Skin epidermis (tissue), 12 donors: ENCODE measurements at regions not wholly inside any gene's neighbourhood (a gene's known extent, or its start where the extent isn't known, plus 50 kb on each side); places are given as distances from the start of the nearest gene placed in this dataset.
A peak's percentile ranks its signal among the peaks of the same experiment; 100 is the strongest.

ENCODE experiments used
- H3K27ac ChIP-seq, 21 experiments: fragments of 200-600 bp; sonication (generic) in 11 of 21; one replicate each; pipeline ENCODE4 v1.5.0; 2020; ENCODE audit warnings: mild to moderate bottlenecking in 3 of 21, inconsistent platforms in 2 of 21, moderate library complexity in 2 of 21
- H3K4me3 ChIP-seq, 7 experiments: fragments of 200-600 bp; sonication (generic) in 2 of 7; one replicate each; pipeline ENCODE4 v1.5.0; 2020; ENCODE audit warnings: inconsistent platforms in 2 of 7, mild to moderate bottlenecking in 2 of 7, moderate library complexity in 1 of 7

DNA sequence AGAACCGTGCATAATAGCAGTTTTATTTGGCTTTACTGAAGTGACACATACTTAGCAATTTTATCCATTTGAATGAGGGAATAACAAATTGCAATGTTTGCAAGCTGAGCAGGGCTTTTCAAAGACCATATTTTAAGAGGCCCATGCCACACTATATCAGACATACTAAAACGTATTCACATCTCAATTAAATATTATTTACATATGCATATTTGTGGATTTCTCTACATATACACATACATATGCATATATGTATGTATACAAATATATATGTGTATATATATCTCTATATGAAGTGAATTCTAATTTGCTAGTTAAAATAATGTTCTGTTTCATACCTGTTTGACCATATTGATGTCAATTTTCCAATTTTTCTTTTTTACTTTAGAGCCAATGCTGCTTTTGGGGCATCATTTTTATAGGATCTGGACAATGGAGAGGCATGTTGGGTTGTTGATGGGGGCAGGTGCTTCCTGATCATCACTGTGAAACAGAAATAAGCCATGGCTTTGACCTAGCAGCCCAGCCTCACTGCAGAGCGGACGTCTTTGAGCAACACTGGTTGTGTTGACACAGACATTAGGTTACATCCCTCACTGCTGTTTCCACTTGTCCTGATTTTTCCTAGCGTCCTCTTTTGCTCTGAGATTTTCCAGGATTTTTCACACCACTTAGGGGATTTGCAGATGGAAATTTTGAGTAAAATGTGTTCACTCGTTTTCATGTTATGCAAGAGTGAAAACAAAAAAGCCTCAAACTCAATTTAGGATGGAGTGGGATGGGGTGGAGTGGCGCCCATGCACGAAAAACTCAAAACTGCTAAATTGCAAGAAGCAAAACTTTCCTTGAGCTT, 56.9 kb downstream of the RDH14 start:
- Histone ChIP-seq H3K27ac (no peak overlapping the region), H3K4me3 (no peak overlapping the region)

GRCh38 chr2:18502142-18502541, 58.3 kb downstream of the RDH14 start:
- no peak overlapping the region for H3K4me3 ChIP-seq
- H3K27ac ChIP-seq: no peak overlapping the region

GRCh38 chr2:18501729-18502128, 58.7 kb downstream of the RDH14 start:
- no peak overlapping the region for H3K4me3 ChIP-seq
- H3K27ac ChIP-seq: no peak overlapping the region

DNA sequence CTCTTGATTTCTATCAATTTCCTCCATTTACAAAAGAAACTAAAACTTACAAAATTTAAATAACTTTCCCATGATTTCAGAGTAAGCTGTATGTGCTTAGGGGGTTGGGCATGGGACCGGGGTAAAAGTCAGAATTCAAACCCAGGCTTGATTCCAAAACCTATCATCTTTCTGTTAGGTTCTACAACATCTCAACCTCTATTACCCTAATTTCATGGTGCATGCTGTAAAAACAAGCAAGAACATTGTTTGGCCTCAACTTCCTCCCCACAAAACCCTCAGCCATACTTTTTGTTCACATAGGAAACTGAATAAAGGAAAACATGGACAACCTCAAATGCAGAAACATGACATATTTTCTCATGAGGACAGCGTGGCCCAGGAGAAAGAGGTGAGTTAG, 59.3 kb downstream of the RDH14 start:
- H3K4me3 ChIP-seq: no peak overlapping the region
- H3K27ac ChIP-seq: no peak overlapping the region

- Histone ChIP-seq H3K27ac (no peak overlapping the region), H3K4me3 (no peak overlapping the region)
Measured at GRCh38 chr2:18500333-18500732, 60.1 kb downstream of the RDH14 start.

DNA sequence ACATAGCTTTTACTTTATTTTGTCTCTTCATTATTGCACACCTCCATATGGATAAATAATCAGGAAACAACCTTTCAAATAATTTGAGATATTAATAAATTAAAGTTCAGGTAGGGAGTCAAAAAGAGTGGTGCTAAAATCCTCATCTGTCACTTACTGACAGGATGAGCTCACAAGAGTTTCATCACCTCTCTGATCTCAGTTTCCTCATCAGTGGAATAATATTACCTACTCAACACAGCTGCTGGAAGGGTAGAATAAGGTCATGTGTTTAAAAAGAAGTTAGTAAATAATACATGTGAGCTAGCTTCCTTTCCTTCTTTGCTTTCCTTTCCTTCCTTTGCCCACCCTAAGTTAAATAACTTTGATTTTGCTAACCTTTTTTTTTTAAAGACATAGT, 61.9 kb downstream of the RDH14 start:
- Histone ChIP-seq H3K4me3 (no peak overlapping the region), H3K27ac (no peak overlapping the region)

DNA sequence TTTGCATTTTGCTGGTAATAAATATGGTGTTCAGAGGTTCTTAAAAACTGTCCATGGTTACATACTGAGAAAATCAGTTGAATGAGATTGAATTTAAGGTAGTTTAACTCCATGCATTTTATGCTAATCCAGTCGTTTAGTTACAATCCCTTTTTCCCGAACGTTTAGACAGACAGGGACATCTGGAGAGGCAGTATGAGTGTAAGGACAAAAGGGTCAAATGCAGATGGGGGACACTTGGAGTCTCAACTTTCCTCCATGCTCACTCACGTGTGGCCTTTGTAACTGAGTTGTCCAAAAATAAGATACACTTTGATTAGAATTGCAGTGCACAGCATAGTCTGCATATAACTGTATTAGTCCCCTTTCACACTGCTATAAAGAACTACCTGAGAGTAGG, 63.9 kb downstream of the RDH14 start:
- H3K27ac ChIP-seq: no peak overlapping the region
- no peak overlapping the region for H3K4me3 ChIP-seq

- no peak overlapping the region for H3K27ac ChIP-seq
- H3K4me3 ChIP-seq: no peak overlapping the region
Measured at GRCh38 chr2:18495058-18495457, 65.4 kb downstream of the RDH14 start.

GRCh38 chr2:18492721-18493120, 67.7 kb downstream of the RDH14 start:
- Histone ChIP-seq H3K27ac (no peak overlapping the region), H3K4me3 (no peak overlapping the region)

DNA sequence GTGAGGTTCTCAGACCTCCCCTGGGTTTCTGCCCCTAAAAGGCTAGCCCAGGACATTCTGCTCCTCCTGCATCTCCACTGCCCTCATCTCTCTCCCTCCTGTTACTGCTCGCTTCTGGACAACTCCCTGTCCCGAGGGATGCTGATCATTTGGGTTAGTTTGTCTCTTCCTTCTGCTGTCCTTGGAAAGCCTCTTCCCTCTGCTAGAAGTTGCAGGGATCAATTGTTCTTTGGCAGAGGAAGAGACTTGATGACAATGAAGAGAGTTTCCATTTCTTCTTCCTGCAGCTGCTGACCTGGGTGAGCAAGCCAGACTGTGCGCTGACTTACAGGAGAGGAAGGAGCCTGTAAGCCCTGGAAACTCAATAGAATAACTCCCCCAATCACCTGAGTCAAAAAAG, 68.9 kb downstream of the RDH14 start:
- H3K27ac ChIP-seq: no peak overlapping the region
- H3K4me3 ChIP-seq: no peak overlapping the region

- no peak overlapping the region for H3K27ac ChIP-seq
- no peak overlapping the region for H3K4me3 ChIP-seq
Measured at GRCh38 chr2:18490901-18491300, 69.6 kb downstream of the RDH14 start.

DNA sequence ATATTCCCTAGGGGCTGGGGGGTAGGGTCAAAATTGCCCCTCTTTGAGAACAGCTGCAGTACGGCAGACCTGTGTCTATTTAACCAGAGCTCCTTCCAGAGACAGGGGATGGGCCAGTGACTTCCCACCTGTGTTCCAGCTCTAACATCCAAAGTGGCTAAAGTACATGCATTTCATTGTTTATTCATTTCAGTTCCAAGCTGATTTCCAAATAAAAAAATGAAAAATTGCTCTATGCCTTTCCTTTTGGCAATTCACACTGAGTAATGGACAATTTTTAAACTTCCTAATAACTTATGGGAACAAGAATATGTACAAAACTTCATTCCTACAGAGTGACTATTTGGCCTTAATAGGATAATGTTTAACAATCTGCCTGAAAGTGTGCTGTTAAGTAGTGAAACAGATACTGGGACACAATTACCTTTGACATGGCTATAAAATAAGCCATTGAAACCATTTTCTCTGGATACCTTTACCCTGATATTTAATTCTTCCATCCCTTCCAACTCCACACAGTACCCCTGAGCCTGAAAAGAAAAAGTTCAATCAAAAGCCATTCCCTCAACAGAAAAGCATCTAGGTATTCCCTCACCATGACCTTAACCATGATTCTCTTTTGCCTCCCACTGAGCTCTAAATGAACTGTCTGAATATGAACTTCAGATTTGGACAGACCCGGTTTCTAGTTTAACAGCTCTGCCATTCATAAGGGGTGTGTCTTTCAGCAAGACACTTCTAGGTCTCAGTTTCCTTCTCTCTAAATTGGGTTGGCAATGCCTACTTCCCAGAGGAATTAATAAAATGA, 73.1 kb downstream of the RDH14 start:
- H3K27ac ChIP-seq: no peak overlapping the region
- no peak overlapping the region for H3K4me3 ChIP-seq

- Histone ChIP-seq H3K27ac (no peak overlapping the region), H3K4me3 (no peak overlapping the region)
Measured at GRCh38 chr2:18484625-18485024, 75.8 kb downstream of the RDH14 start.

DNA sequence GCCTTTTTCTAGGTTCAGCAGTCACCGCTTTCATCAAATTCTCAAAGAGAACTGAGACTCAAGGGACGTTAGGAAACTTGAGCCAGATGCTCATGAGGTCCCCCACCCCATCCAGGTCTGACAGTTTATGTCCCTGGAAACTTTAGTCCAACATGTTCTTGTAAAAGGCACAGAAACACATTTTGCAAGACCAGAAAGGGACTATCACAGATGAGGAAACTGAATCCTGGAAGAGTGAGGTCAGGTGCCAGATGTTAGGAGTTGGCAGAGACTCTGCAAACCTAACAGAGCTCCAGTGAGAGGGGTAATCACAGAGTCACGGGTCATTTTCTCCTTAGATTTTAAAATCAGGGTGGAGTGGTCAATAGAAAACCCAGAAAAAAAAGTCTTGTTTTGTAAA, 76.6 kb downstream of the RDH14 start:
- Histone ChIP-seq H3K4me3 (no peak overlapping the region), H3K27ac (peak overlapping the region in 2 of 21 experiments; percentile 7 to 30)

DNA sequence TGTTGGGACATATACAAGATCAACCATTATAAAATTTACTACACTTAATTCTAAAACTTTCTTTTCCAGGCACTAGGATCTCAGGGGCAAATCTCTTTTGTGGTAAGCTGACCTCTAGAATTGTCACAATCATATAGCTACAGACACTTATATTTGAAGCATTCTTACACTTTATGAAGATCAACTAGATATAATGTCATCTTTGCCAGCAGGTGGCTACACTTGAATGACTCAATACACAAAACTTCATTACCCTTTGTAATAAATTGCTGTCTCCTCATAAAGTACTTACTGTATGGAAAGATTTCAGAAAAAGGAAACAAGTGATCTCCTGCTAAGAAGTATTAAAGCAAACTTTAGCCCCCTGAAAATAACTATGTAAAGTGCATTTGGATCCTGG, 77.8 kb downstream of the RDH14 start:
- H3K27ac ChIP-seq: no peak overlapping the region

GRCh38 chr2:18479947-18480369, 80.5 kb downstream of the RDH14 start:
- peak overlapping the region in 1 of 21 experiments; percentile 43 for H3K27ac ChIP-seq
- no peak overlapping the region for H3K4me3 ChIP-seq

More for the DNA sequence above, 77.8 kb downstream of the RDH14 start:
- H3K4me3 ChIP-seq: no peak overlapping the region

DNA sequence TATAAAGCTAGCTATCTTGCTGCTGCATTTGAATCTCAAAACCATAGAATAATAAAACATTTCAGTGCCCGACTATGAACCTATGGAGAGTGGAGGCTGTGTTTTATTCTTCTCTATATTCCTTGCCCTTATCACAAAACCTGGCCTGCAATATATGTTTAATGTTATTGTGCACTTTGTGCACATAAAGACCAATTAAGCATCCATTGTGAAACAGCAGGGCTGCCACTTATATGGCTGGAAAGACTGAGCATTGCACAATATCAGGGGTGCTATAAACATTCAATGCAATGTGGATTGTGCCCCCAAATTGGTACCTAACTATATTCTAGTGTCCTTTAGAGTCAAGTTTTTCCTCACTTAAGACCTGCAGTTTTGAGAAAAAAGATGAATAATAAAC, 83.2 kb downstream of the RDH14 start:
- Histone ChIP-seq H3K4me3 (no peak overlapping the region), H3K27ac (no peak overlapping the region)

DNA sequence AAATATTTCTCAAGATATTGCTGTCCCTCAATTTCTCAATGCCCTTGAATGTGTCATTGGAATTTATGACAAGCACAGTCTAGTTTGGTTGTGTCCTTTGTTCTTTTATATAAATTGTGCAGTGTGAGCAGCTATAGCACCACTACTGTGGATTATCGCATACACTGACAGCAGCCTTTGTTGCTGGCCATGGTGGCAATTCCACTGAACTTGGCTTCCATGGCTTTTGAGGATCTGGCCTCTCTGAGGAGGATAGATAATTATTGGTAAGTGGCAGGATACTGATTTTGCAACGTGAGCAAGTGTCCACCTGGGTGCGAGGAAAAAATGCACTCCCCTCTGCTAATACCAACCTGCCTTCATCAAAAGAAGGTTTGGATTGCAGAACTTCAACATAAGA, 84.0 kb downstream of the RDH14 start:
- no peak overlapping the region for H3K4me3 ChIP-seq
- no peak overlapping the region for H3K27ac ChIP-seq

- Histone ChIP-seq H3K27ac (no peak overlapping the region), H3K4me3 (no peak overlapping the region)
Measured at GRCh38 chr2:18475884-18476283, 84.6 kb downstream of the RDH14 start.

DNA sequence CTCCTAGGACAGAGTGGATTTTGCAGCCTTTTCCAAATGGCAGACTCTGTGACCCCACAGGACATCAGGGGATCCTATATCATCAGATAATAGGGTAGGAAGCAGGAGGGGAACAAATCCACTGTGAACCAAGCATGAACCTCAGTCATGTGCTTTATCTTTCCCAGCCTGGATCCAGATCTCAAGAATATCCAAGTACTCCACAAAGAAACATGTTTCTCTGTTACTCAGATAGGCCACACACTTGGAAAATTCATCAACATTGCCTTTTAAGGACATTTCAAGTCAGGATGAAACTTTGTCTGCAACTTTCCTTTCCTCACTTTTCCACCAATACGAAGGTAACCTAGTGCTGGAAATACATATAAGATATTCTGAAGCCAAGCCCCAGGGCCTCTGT, 85.8 kb downstream of the RDH14 start:
- H3K4me3 ChIP-seq: no peak overlapping the region
- H3K27ac ChIP-seq: no peak overlapping the region
